Panc1 (cell line): ENCODE measurements at regions not wholly inside any gene's neighbourhood (a gene's known extent, or its start where the extent isn't known, plus 50 kb on each side); places are given as distances from the start of the nearest gene placed in this dataset.

Experiments
- ATAC-seq: fragments of 200-7000 bp; cut with Tn5 transposase; 2 replicates; pipeline ENCODE4 v1.9.1; 2020; ENCODE audit warnings: mild to moderate bottlenecking, moderate library complexity
- BruUV-seq: library from RNA; stranded (reverse); fragments of 400-500 nt; replicated peaks from 2 replicates; lab custom pipeline; 2021; lab: Mats Ljungman, UMichigan
- CTCF ChIA-PET: fragments of 300-600 bp; sonication (Branson Sonifier 250); formaldehyde crosslinking; loops from one replicate; lab custom pipeline; 2022; ENCODE audit warnings: antibody characterized with exemption; lab: Charles Lee
- POLR2A ChIA-PET: fragments of 300-600 bp; sonication (Branson Sonifier 250); formaldehyde crosslinking; loops from one replicate; lab custom pipeline; 2022; ENCODE audit warnings: antibody characterized with exemption; lab: Charles Lee
- DNase-seq: peaks from one replicate; pipeline ENCODE4 v3.0.0-alpha.2; 2010; ENCODE audit warnings: low read depth, low spot score
- H3K27ac ChIP-seq: 2 replicates; pipeline ENCODE4 v1.5.1; 2011; ENCODE audit warnings: mild to moderate bottlenecking, low read length, inconsistent platforms
- H3K27me3 ChIP-seq: fragments of 200-500 bp; sonication (Bioruptor generic); 2 replicates; pipeline ENCODE4 v1.6.0; 2014; ENCODE audit warnings: low read length, inconsistent platforms; ENCODE audit not compliant: control insufficient read depth, insufficient read depth
- H3K36me3 ChIP-seq: fragments of 200-500 bp; sonication (Bioruptor generic); 2 replicates; pipeline ENCODE4 v1.5.1; 2014; ENCODE audit warnings: inconsistent platforms, mild to moderate bottlenecking, low read length, moderate library complexity; ENCODE audit not compliant: control insufficient read depth, insufficient read depth
- H3K4me1 ChIP-seq: 2 replicates; pipeline ENCODE4 v1.5.1; 2011; ENCODE audit warnings: inconsistent platforms, mild to moderate bottlenecking, low read length, moderate library complexity; ENCODE audit not compliant: control insufficient read depth, insufficient read depth
- H3K4me3 ChIP-seq, 2 experiments: 2 replicates each; pipeline ENCODE4 v1.5.1; 2011 to 2012; ENCODE audit warnings: low read depth in 2 of 2, low read length in 2 of 2, mild to moderate bottlenecking in 2 of 2, inconsistent platforms in 1 of 2, moderate library complexity in 1 of 2
- H3K9me3 ChIP-seq: fragments of 200-500 bp; sonication (Bioruptor generic); 2 replicates; pipeline ENCODE4 v1.5.1; 2014; ENCODE audit warnings: low read depth, mild to moderate bottlenecking, inconsistent platforms, low read length, moderate library complexity; ENCODE audit not compliant: control insufficient read depth, insufficient read depth
- POLR2AphosphoS5 ChIP-seq: IDR thresholded peaks from 2 replicates; pipeline ENCODE4 v1.6.1; 2012; ENCODE audit warnings: mild to moderate bottlenecking, low read depth, low read length, moderate library complexity
- SIN3A ChIP-seq: IDR thresholded peaks from 2 replicates; pipeline ENCODE4 v1.6.1; 2012; ENCODE audit warnings: low read depth, mild to moderate bottlenecking, low read length, moderate library complexity, borderline replicate concordance; ENCODE audit not compliant: insufficient read depth
- TCF7L2 ChIP-seq: IDR thresholded peaks from 2 replicates; pipeline ENCODE4 v1.6.1; 2011; ENCODE audit warnings: mild to moderate bottlenecking, low read depth, low read length, inconsistent platforms
- in situ Hi-C: cut with HindIII; loops from 2 replicates; pipeline ENCODE4 v1.10.0; 2016; ENCODE audit warnings: low sequenced_read_pairs, low pct_unique_long_range_greater_than_20kb
- intact Hi-C: fragments of 100-400 bp; cut with micrococcal nuclease; formaldehyde crosslinking; loops from one replicate; pipeline ENCODE4 v1.10.0; 2022; ENCODE audit not compliant: unreplicated experiment
- TF ChIP-seq, protein P1 (sequence below): fragments of 450-650 bp; IDR thresholded peaks from 2 replicates; pipeline ENCODE4 v1.5.1; 2017; ENCODE audit warnings: mild to moderate bottlenecking
- TF ChIP-seq, protein P2 (sequence below), 2 experiments: IDR thresholded peaks; 2 replicates each; pipeline ENCODE4 v1.6.1; 2011 to 2012; ENCODE audit warnings: low read depth in 2 of 2, control low read depth in 1 of 2, low read length in 1 of 2, mild to moderate bottlenecking in 1 of 2, moderate library complexity in 1 of 2; ENCODE audit not compliant: insufficient read depth in 1 of 2

DNA sequence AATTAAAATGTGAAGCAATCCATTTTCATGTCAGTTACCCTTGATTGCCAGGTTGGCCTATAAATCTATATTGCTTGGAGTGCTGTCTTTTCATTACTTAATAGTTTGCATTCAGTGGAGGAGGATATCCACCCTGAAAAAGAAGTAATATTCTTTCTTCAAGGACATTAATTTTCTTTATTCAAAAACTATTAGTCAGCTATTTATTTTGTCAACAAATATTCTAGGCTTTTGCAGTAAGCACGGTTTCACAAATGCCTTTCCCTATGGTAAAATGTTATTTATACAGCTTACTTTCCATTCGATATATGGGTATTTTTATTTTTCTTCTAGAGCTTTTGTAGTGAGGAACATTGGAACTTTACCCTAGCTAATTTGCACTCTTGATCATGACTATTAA is 1176.9 kb upstream of the NUDT12 start:
- TF ChIP-seq, protein P1, sequence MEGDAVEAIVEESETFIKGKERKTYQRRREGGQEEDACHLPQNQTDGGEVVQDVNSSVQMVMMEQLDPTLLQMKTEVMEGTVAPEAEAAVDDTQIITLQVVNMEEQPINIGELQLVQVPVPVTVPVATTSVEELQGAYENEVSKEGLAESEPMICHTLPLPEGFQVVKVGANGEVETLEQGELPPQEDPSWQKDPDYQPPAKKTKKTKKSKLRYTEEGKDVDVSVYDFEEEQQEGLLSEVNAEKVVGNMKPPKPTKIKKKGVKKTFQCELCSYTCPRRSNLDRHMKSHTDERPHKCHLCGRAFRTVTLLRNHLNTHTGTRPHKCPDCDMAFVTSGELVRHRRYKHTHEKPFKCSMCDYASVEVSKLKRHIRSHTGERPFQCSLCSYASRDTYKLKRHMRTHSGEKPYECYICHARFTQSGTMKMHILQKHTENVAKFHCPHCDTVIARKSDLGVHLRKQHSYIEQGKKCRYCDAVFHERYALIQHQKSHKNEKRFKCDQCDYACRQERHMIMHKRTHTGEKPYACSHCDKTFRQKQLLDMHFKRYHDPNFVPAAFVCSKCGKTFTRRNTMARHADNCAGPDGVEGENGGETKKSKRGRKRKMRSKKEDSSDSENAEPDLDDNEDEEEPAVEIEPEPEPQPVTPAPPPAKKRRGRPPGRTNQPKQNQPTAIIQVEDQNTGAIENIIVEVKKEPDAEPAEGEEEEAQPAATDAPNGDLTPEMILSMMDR: no peak
- TF ChIP-seq, protein P2, sequence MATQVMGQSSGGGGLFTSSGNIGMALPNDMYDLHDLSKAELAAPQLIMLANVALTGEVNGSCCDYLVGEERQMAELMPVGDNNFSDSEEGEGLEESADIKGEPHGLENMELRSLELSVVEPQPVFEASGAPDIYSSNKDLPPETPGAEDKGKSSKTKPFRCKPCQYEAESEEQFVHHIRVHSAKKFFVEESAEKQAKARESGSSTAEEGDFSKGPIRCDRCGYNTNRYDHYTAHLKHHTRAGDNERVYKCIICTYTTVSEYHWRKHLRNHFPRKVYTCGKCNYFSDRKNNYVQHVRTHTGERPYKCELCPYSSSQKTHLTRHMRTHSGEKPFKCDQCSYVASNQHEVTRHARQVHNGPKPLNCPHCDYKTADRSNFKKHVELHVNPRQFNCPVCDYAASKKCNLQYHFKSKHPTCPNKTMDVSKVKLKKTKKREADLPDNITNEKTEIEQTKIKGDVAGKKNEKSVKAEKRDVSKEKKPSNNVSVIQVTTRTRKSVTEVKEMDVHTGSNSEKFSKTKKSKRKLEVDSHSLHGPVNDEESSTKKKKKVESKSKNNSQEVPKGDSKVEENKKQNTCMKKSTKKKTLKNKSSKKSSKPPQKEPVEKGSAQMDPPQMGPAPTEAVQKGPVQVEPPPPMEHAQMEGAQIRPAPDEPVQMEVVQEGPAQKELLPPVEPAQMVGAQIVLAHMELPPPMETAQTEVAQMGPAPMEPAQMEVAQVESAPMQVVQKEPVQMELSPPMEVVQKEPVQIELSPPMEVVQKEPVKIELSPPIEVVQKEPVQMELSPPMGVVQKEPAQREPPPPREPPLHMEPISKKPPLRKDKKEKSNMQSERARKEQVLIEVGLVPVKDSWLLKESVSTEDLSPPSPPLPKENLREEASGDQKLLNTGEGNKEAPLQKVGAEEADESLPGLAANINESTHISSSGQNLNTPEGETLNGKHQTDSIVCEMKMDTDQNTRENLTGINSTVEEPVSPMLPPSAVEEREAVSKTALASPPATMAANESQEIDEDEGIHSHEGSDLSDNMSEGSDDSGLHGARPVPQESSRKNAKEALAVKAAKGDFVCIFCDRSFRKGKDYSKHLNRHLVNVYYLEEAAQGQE (IDR thresholded peaks at IDR 0.05; ENCODE audit: insufficient read depth in 1 of 2, low read depth in 2 of 2, low read length in 1 of 2): no peak
- TF ChIP-seq SIN3A (no peak), POLR2AphosphoS5 (no peak), TCF7L2 (no peak)
- in situ Hi-C loops: no loop called here
- DNase-seq: no peak
- Histone ChIP-seq H3K36me3 (no peaks in the 10 kb centered on the region), H3K27me3 (no peaks in the 10 kb centered on the region), H3K4me3 (no peak overlapping the region), H3K4me1 (no peaks in the 10 kb centered on the region), H3K27ac (no peak overlapping the region), H3K9me3 (no peaks in the 10 kb centered on the region)
- CTCF ChIA-PET: no interaction called here
- BruUV-seq: no TSS peak
- ATAC-seq: no peak
- intact Hi-C loops: no loop called here
- POLR2A ChIA-PET: no interaction called here

DNA sequence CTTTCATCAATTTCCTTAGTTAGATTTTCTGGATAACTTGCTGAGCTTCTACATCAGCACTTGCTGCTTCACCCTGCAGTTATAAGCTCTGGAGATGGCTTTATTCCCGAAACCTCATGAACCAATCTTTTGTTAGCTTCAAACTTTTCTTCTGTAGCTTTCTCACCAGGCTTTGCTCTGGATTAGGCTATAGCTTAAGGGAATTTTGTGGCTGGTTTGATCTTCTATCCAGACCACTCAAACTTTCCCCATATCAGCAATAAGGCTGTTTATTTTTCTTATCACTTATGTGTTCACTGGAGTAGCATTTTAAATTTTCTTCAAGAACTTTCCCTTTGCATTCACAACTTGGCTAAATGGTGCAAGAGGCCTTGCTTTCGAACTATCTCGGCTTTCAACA is 1173.5 kb upstream of the NUDT12 start:
- POLR2A ChIA-PET: interaction anchor here (0.6 kb wide), 1 partner anchor 308 kb away, joined by 3 read pairs; no protein-coding TSS in a partner anchor
- in situ Hi-C loops: no loop called here
- Histone ChIP-seq H3K27ac (peak overlapping the region; percentile 1; the same call in 1 of the 2 replicates), H3K4me3 (no peak overlapping the region), H3K27me3 (no peaks in the 10 kb centered on the region), H3K4me1 (peaks cover 3% of the 10 kb centered on the region; the same call in 1 of the 2 replicates), H3K9me3 (no peaks in the 10 kb centered on the region), H3K36me3 (no peaks in the 10 kb centered on the region)
- DNase-seq (no peak), ATAC-seq (no peak)
- no peak for TF ChIP-seq TCF7L2
- CTCF ChIA-PET: no interaction called here
- intact Hi-C loops: no loop called here
- no TSS peak for BruUV-seq

DNA sequence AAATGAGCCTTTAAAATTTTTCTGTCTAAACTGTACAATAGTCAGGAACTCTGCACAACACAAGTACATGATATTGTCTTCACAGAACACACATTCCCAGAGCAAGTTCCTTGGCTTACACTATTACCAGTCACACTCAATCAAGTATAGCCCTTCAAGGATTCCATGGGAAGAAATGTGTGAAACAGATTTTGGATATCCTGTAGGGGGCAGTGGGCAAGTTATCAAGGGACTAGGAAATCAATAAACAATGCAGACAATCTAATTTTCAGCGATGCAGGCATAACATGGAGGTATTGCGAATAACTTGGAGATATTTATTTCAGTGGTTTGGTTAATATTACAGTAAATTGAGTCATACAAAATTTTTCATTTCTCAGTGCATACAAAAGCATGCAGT is 1171.5 kb upstream of the NUDT12 start:
- Histone ChIP-seq H3K4me3 (no peak overlapping the region), H3K27ac (no peak overlapping the region; the same call in 1 of the 2 replicates), H3K27me3 (no peaks in the 10 kb centered on the region), H3K36me3 (no peaks in the 10 kb centered on the region), H3K9me3 (no peaks in the 10 kb centered on the region), H3K4me1 (peaks cover 3% of the 10 kb centered on the region; the same call in 1 of the 2 replicates)
- no TSS peak for BruUV-seq
- in situ Hi-C loops (no loop called here), intact Hi-C loops (no loop called here)
- TF ChIP-seq SIN3A (no peak), TCF7L2 (no peak), POLR2AphosphoS5 (no peak)
- TF ChIP-seq, protein P1: no peak
- TF ChIP-seq, protein P2 (IDR thresholded peaks at IDR 0.05; ENCODE audit: insufficient read depth in 1 of 2, low read depth in 2 of 2, low read length in 1 of 2): no peak
- CTCF ChIA-PET: no interaction called here
- no peak for ATAC-seq
- no peak for DNase-seq
- POLR2A ChIA-PET: no interaction called here
